ACHN (cell line): ENCODE measurements at regions not wholly inside any gene's neighbourhood (a gene's known extent, or its start where the extent isn't known, plus 50 kb on each side); places are given as distances from the start of the nearest gene placed in this dataset.
"Not testable (repeated sequence)": the region's sequence is repeated elsewhere in the genome, so short reads cannot be mapped to it uniquely, and the experiment has no call there.

ENCODE experiments used
- DNase-seq: peaks from one replicate; pipeline ENCODE4 v3.0.0-alpha.2; 2015
- in situ Hi-C: cut with HindIII; loops from 2 replicates; pipeline ENCODE4 v1.10.0; 2017; ENCODE audit warnings: low sequenced_read_pairs, low pct_ligation_motif_present, low pct_unique_long_range_greater_than_20kb

DNA sequence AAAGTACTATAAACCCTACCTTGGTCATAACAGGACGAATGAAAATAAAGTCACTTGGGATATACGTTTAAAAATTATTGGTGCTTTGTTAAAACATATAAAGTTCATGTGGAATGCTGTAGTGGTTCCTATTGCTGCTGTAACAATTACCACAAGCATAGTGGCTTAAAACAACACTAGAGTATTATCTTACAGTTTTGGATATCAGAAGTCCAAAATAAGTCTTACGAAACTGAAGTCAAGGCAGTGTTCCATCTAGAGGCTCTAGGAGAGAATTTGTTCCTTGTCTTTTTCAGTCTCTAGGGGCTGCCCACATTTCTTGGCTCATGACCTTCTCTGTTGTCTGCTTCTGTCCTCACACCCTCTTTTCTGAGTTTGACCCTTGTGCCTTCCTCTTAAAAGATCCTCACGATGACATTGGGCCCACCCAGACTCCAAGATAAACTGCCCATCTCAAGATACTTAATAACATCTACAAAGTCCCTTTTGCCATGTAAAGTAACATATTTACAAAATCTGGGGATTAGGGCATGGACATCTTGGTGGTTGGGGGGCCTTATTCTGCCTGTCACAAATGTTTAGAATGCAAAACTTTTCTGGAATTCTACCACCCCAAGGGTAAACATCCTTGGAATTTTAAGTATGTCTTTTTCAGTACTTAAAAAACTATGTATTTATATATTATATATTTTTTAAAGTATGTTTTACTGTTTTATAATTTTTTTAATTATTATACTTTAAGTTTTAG, 178.1 kb downstream of the ETNK1 start:
- peak; percentile 24 for DNase-seq
- in situ Hi-C loops: no loop called here

DNA sequence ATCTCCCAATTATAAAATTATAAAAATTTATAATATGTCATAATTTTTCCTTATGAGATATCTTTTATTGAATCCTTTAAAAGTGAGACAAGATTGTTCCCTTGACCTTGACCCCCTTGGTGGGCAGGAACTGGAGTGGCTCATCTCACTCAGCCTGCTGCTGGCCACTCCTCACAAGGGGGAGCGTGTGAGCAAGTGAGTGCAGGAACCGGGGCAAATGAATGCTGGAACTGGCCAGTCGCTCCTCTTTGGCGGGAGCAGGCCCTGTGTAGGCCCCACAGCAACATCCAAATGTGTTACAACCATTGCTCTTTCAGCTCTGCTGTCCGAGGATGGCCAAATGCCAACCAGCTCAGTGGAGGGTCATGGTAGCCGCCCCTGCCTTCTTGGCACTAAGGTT, 178.8 kb downstream of the ETNK1 start:
- DNase-seq: peak; percentile 14
- in situ Hi-C loops: no loop called here

DNA sequence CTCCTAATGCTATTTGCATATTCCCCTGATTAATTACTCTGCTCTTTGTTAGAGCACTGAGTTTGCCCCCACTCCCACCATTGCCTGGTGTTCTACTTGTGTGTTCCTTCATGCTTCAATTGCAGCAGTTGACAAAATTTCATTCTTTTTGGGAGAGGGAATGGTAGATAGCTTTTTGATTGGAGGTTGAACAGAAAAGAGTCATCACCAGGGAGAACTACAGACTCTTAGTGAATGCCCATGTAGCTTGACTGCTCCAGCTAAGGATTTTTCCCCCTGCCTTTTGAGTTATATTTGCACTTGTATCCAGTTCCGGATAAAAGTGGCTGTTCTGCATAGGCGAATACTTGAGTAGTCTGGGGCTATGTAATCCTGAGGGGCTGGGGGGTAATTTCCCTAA, 183.9 kb downstream of the ETNK1 start:
- no peak for DNase-seq
- in situ Hi-C loops: no loop called here

DNA sequence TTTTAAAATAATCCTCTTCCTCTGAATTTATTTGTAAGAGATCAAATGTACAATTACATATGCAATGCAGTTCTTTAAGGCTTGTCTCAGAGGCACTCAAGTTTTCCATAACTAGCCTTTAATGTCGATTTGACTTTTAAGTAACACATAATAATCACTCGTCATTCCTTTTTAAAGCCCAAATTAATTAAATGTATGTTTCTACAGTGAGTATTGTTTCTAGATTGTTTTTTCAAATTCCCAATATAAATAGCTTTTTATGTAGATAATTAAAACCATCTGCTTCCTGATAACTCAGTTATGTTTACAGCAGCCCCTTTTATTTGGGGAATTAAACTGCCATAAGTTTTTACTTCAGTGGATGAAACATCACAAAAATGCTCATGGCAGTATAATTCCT, 185.1 kb downstream of the ETNK1 start:
- no peak for DNase-seq
- in situ Hi-C loops: no loop called here

DNA sequence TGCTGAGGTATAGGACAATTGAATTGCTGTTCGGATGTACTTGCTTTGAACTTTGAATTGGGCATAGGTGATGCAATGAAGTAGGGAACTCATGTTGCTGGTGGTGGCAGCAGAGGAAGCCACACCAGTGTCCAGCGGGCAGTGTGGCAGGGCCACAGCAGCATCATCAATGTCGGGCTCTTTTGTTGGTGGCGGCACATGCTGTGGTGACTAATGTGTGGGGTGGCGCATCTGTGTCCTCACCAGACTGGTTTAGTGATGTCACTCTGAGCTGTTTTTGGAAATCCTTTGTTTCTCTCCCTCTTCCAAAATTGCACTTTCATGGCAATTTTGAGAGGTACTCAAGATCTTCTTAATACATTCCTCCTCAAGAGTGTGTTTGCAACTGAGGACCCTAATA, 187.6 kb downstream of the ETNK1 start:
- no peak for DNase-seq
- in situ Hi-C loops: no loop called here

DNA sequence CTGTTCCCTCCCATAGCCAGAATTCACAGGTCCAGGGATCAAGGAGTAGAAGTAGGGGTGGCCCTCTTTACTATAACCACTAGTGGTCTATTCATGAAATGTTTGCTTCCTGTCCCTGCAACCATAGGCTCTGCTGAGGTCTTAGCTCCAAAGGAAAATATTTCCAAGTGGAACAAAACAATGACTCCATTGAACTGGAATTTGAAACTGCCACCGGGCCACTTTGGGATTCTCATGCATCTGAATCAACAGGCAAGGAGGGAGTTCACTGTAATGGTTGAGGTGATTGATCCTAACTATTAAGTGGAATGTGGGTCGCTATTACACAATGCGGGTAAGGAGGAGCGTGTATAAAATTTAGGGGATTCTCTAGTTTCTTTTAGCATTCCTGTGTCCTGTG, 197.0 kb downstream of the ETNK1 start:
- in situ Hi-C loops: no loop called here
- DNase-seq: peak; percentile 27

DNA sequence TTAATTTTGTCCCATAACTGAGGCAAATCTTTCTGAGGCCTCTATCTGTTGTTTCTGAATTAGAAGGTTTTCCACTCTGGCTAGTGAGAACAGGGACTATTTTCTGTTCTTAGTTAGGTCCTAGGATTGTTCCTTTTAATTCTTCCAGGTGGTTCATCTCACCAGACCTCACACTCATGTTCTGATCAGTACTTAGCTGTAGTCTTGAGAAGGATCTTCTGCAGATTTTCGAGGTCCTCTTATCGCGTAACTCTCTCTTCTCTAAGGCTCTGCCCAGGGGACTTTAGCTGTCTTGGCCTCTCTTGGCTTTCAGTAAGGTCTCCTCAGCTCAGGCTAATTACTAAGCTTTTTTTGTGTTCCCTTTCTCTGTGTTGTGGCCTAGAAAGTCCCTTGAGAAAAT, 201.1 kb downstream of the ETNK1 start:
- no peak for DNase-seq
- in situ Hi-C loops: no loop called here

DNA sequence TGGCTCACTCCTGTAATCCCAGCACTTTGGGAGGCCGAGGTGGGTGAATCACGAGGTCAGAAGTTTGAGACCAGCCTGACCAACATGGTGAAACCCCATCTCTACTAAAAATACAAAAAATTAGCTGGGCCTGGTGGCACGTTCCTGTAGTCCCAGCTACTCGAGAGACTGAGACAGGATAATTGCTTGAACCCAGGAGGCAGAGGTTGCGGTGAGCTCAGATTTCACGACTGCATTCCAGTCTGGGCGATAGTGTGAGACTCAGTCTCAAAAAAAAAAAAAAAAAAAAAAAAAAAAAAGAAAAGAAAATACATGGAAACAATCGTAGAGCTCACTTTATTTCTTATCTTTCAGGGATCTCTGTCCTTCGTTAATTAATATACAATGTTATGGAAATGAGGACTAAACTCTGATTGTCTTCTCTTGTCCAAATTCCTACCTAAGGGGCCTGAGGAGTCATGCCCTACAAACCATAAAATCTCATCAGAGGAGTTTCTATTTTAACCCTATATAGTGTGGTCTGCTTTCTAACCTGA, 201.5 kb downstream of the ETNK1 start:
- in situ Hi-C loops, DNase-seq: not testable (repeated sequence)

DNA sequence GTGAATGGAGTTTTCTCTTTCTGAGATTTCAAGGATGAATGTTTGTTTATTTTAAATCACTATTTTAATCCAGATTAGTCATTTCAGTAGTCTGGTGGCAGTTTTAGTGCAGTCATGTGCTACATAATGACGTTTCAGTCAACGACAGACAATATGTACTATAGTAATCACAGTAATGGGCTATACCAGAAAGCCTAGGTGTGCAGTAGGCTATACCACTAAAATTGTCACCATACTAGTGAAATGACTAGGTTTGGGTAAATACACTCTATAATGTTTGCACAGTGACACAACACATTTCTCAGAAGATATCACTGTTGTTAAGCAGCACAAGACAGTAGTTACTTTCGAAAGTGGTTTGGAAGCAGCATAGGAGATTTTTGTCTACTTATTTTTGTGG, 203.1 kb downstream of the ETNK1 start:
- in situ Hi-C loops: no loop called here
- no peak for DNase-seq

DNA sequence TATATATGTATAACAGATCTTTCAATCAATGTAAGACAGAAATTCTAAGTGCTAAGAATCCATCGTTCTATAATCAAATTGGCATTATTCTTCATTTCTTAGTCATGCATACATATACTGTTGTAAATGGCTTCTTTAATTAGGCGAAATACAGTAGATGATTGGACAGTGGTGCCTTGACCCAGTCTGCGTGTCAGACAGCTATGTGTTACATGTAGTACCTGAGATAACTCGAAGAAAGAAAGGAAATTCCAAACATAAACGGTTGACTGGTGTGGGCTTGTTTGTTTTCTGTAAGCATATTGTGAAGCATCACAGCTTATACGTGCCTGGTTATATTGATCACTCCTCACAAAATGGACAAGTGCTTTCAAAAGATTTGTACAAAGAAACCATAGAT, 210.5 kb downstream of the ETNK1 start:
- no peak for DNase-seq
- in situ Hi-C loops: no loop called here

DNA sequence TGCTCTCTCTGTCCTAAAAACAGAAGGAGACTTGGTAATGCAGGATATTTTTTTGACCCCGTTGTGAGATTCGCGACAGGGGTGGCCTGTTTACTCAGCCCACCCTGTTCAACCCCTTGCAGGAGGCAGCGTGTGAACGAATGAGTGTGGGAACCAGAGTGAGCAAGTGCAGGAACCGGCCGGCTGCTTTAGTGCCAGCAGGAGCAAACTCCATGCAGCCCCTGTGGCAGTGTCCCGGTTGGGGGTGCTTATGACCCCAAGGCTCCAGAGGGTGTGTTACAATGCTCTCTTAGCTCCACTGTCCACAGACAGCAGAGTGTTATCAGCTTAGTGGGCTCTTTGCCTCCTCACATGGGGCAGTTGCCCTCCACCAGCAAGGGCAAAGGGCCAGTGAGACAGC, 225.2 kb downstream of the ETNK1 start:
- in situ Hi-C loops: no loop called here
- no peak for DNase-seq

DNA sequence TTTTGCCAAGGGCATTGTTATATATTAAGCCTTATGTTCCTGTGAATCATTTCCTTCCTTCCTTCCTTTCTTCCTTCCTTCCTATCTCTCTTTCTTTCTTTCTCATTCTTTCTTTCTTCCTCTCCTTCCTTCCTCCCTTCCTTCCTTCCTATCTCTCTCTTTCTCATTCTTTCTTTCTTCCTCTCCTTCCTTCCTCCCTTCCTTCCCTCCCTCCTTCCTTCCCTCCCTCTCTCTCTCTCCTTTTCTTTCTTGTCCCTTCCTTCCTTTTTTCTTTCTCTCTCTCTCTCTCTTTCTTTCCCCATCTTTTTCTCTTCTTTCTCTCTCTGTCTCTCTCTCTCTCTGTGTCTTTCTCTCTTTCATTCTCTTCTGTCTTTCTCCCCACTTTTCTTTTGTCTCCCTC, 226.6 kb downstream of the ETNK1 start:
- no peak for DNase-seq
- in situ Hi-C loops: no loop called here

DNA sequence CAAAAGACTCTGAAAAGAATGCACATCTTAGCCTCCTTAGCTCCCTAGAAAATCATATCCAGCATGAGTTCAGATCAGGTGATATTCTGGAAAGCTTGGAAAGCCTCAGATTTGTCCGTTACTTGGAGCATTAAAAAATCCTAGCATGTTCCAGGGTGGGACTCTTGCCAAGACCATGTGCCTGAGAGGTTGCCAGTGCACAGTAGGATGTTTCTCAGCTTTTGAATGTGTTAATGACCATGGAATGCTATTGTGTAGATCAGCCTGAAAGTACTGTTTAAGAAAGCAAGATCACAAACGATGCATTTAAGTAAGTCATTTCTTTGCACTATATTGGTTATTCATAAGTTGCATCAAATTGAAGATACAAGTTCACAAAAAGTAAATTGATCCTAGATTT, 230.5 kb downstream of the ETNK1 start:
- no peak for DNase-seq
- in situ Hi-C loops: no loop called here

DNA sequence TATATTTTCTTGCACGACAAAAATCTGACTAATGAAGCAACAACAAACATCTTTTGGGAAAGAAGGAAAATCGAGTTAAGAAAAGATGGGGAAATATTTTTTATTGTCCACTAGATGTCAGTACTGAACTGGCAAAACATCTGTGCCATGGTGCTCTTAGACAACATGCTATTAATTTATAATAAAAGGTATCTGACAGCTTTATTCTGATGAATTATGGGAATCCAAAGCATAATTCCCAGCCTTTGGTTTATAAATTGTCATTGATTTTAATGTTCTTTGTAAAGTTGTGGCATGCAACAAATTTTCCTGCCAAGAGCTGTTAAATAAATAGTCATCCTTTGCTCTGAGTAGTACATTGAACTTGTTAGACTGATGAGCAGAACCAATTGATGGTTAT, 231.2 kb downstream of the ETNK1 start:
- peak; percentile 61 for DNase-seq
- in situ Hi-C loops: no loop called here

DNA sequence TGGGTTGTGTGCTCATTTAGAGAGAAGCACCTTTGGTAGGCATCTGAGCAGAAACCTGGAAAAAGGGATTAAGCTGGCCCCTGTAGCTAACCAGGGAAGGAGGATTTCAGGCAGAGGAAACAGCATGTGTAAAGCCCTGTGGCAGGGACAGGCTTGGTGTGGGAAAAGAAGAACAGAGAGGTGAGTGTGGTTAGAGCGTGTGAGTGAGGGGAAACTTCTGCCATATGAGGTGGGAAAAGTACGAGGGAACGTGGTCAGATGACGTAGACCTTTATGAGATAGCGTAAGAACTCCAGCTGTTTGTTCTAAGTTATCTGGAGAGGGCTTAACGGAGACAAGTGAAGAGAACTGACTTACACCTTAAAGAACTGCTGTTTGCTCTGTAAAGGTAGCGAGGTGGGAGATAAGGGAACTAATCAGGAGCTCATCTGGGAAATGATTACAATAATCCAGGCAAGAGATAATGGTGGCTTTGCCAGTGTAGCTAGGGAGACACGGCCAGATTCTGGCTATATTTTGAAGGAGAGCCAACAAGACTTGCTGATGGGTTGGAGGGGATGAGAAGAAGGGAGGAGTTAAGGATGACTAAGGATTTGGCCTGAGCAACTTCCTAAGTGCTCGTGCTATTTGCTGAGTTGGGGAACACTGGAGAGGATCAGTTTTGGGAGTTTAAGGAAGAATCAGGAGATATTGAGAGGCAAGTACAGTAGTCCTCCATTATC, 234.0 kb downstream of the ETNK1 start:
- in situ Hi-C loops: no loop called here
- DNase-seq: no peak

DNA sequence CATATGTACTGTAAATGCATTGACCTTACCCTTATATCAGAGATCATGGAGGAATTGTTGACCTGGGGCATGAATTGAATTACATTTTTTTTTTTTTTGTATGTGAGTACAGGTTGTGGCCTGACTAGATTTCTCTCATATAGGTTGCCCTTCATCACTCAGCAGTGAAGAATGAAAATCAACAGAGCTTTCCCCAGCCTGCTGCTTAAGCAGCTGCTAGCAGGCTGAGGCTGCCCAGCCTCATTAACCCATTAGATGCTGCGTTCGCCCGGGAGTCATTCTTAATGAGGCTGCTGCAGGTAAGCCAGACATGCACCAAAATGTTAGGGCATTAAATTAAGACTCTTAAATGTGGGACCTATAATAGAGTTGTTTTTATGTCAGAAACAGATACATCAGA, 236.0 kb downstream of the ETNK1 start:
- in situ Hi-C loops: no loop called here
- no peak for DNase-seq

DNA sequence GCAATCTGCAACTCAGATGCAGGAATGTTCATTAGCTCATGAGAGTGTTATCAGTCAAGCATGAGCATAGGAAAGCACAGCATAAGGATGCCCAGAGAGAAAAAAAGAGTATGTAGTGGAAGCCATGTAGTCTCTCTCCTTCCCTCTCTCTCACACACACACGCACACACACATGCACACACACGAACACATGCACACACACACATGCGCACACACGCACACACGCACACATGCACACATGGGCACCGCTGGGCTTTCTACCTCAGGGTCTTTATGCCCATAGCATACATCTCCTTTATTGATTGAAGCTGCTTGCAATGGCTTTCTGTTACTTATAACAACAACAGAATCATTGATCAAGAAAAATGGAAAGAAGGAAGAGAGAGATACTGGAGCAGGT, 240.9 kb downstream of the ETNK1 start:
- in situ Hi-C loops: no loop called here
- no peak for DNase-seq

DNA sequence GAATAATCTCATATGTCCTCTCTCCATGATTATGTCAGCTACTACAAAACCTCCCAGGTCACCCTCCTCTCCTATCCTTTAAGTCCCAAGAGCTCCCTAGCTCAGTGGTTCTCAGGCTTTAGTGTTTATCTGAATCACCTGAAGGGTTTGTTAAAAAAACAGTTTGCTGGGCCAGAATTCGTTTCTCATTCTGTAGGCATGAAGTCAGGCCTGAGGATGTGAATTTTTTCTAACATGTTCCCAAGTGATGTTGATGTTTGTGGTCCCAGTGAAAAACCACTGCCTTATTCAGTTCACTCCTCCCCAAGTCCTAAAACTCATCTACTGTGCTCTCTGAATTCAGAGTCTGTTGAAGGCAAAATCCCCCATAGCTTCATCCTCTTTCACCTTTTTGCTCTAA, 241.4 kb downstream of the ETNK1 start:
- no peak for DNase-seq
- in situ Hi-C loops: no loop called here

DNA sequence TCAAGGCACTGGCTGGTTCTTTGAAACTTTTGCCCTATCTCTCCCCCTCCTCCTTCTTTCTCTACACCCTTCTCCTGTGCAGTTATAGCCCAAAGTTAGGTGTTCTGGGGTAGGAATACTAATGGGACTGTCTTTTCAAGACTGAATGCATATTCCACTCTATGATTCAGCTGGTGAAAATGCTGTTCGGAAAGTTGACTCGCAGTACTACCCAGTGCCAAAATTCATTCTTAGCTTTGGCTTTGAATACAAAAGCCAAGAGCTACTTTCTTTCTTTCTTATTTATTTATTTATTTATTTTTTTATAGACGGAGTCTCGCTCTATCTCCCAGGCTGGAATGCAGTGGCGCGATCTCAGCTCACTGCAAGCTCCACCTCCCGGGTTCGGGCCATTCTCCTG, 249.2 kb downstream of the ETNK1 start:
- no peak for DNase-seq
- in situ Hi-C loops: no loop called here

DNA sequence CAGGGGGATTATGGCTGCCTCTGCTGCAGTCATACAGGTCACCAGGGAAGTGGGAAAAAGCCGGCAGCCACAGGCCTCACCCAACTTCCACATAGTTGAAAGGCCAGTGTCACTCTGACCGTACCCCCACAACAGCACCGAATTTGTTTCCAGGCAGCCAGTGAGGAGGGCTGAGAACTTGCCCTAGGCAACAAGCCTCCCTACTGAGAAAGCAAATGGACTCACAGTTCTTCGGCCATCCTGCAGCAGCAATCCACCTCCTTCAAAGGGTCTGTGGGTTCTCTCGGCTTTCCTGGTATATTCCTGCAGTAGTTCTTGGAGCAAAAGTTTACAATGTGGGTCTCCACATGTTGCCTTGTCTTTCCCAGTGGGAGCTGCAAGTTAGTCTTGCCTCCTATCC, 251.3 kb downstream of the ETNK1 start:
- DNase-seq: no peak
- in situ Hi-C loops: no loop called here
